Brain pericyte (primary cell): ENCODE measurements at regions not wholly inside any gene's neighbourhood (a gene's known extent, or its start where the extent isn't known, plus 50 kb on each side); places are given as distances from the start of the nearest gene placed in this dataset.
A peak's percentile ranks its signal among the peaks of the same experiment; 100 is the strongest.

Experiments used
- DNase-seq: peaks from one replicate; pipeline ENCODE4 v3.0.0-alpha.2; 2012; ENCODE audit warnings: low read depth, low spot score

GRCh38 chr11:105553025-105553424 is 56.8 kb upstream of the GRIA4 start:
- DNase-seq, result no peak

GRCh38 chr11:105548359-105548758 is 61.5 kb upstream of the GRIA4 start:
- DNase-seq, result no peak

GRCh38 chr11:105538588-105538987 is 71.3 kb upstream of the GRIA4 start:
- no peak for DNase-seq

GRCh38 chr11:105537531-105537930 is 72.3 kb upstream of the GRIA4 start:
- no peak for DNase-seq

GRCh38 chr11:105524286-105524685 is 85.6 kb upstream of the GRIA4 start:
- DNase-seq, result no peak

DNA sequence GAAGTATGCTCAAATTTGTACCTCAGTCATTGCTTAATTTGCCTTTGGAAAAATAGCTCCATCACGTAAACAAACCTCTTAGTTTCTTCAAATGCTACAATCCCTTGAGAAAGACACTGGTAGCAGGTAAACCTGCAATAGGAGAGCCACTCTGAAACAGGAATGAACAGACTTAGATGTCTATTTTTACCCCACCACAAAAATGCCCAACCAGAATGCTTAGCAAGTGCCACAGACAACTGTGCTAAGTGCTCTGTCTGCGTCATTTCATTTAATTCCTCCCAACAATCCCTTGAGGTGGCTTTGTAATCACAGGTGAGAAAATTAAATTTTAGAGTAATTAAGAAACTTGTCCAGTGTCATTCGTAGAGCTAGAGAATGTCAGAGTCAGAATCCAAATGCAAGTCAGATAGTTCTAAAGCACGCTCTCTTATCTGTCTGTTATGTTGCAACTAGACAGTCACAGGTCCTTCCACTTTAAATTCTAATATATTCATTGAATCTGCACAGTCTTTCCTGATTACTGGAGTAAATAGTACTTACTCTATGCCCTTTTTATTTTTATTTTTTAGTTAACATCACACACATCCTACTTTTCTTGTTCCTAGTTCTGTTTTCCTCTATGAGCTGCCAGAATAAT is 89.0 kb upstream of the GRIA4 start:
- no peak for DNase-seq

GRCh38 chr11:105507496-105508254 is 102.2 kb upstream of the GRIA4 start:
- DNase-seq, result no peak

- DNase-seq, result no peak
Measured at GRCh38 chr11:105492010-105492409, 117.9 kb upstream of the GRIA4 start.

DNA sequence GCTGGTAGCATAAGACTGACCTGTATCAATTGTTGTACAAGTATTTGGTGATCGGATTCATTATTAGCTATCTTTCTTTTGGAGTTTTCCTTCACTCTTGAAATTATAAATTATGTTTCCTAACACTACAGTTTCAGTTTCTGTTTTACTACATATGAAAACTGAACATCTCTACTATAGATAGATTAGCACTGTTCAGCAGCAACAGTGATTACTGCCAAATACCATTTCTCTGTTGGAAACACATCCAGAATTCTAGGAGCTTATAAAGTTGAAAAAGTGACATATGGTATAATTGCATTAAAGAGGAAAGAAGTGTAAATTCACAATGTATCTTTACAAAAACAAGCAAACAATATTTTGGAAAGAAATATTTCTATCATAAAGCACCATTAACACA is 118.5 kb upstream of the GRIA4 start:
- no peak for DNase-seq

DNA sequence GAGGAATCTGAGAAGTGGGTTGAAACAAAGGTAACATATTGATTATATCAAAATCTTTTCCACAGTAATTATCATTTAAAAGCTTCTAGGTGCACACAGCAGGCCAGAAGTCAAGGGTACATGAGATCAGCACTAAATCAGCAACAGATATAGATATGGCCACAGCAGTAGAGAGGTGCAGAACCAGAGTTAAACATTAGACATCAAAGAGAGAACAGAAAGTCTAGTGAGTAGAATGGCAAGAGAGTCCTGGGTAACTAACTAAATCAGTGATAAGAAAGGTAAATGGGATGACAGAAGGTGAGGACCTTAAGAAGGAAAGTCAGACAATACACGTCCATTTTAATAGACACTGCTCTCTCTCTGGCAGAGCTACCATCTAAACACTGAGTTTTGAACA is 119.5 kb upstream of the GRIA4 start:
- no peak for DNase-seq

- DNase-seq, result no peak
Measured at GRCh38 chr11:105489446-105489845, 120.4 kb upstream of the GRIA4 start.

GRCh38 chr11:105486929-105487328 is 122.9 kb upstream of the GRIA4 start:
- DNase-seq, result no peak

- DNase-seq, result no peak
Measured at GRCh38 chr11:105469931-105470330, 139.9 kb upstream of the GRIA4 start.

- no peak for DNase-seq
Measured at GRCh38 chr11:105468154-105468553, 141.7 kb upstream of the GRIA4 start.

- DNase-seq, result peak; percentile 3
Measured at GRCh38 chr11:105466582-105467228, 143.2 kb upstream of the GRIA4 start.

DNA sequence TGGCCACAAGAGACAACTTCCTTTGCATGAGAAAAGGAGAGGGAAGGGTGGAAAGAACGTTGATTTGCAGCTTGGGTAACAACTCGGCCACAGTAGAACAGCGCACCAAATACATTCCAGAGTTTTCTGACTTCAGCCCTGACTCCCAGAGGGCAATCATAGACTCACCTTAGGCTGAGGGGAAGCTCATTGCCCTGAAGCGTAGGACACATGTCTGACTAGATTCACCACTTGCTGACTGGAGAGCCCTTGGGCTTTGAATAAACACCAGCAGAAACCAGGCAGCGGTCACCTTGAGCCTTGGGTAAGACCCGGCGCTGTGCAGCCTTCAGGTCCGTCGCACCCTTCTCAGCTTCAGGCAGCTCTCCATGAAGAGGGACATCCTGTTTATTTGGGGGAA is 151.8 kb upstream of the GRIA4 start:
- no peak for DNase-seq

GRCh38 chr11:105456950-105457349 is 152.9 kb upstream of the GRIA4 start:
- no peak for DNase-seq

DNA sequence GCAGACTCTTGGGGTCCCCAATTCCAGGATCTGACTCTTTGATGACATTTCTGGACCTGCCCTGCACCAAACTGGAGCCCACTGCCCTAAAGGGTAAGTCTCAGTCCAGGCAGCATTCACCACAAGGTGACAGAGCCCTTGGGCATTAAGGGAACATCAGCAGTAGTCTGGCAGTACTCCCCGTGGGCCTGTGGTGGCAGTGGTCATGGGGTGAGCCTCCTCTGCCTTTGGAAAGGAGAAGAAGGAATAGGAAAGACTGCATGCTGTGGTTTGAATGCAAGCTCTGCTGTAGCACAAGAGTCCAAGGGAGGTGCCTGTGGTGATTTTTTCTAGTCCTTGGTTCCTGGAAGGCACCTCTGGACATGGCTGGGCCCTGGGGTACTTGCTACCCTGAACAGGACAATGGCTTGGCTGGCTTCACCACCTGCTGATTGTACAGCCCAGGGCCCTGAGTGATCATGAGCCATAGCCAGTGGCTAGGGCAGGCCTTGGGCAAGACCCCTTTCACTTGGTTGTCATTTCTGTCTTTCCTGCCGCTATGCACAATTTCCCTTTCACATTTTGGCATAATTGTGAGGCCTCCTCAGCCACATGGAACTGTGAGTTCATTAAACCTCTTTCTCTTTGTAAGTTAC is 160.7 kb upstream of the GRIA4 start:
- no peak for DNase-seq

DNA sequence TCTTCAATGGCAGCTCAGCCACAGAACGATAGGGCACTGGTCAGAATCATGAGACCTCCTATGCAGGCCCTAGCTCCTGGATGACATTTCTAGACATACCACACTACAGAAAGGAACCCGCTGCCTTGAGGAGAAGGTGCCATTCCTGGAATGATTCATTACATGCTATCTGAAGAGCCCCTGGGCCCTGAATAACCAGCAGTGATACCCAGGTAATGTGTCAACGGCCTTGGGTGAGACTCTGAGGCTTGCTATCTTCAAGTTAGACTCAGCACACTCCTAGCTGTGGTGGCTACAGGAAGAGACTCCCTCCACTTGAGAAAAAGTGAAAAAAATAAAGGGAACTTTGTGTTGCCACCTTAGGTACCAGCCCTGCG is 161.2 kb upstream of the GRIA4 start:
- DNase-seq, result no peak

- no peak for DNase-seq
Measured at GRCh38 chr11:105447936-105448702, 161.8 kb upstream of the GRIA4 start.

- DNase-seq, result no peak
Measured at GRCh38 chr11:105443623-105444022, 166.2 kb upstream of the GRIA4 start.
